HAP-1 (cell line): ENCODE measurements at regions not wholly inside any gene's neighbourhood (a gene's known extent, or its start where the extent isn't known, plus 50 kb on each side); places are given as distances from the start of the nearest gene placed in this dataset.

Experiments used
- DNase-seq, 2 experiments: peaks; one replicate each; pipeline ENCODE4 v3.0.0-alpha.2; 2016 to 2020; ENCODE audit warnings: low spot score in 2 of 2
- H3K27me3 ChIP-seq: fragments of 250-450 bp; sonication (Bioruptor Pico); 2 replicates; pipeline ENCODE4 v1.5.1; 2020; ENCODE audit warnings: low read depth, mild to moderate bottlenecking, moderate library complexity
- H3K36me3 ChIP-seq: fragments of 250-450 bp; sonication (Bioruptor Pico); replicated peaks from 2 replicates; pipeline ENCODE4 v1.5.1; 2020; ENCODE audit warnings: mild to moderate bottlenecking
- H3K4me1 ChIP-seq: fragments of 250-450 bp; sonication (Bioruptor Pico); 2 replicates; pipeline ENCODE4 v1.5.1; 2020; ENCODE audit warnings: mild to moderate bottlenecking
- H3K4me3 ChIP-seq: fragments of 250-450 bp; sonication (Bioruptor Pico); 2 replicates; pipeline ENCODE4 v1.5.1; 2020; ENCODE audit warnings: mild to moderate bottlenecking, moderate library complexity
- H3K9me3 ChIP-seq: fragments of 250-450 bp; sonication (Bioruptor Pico); 2 replicates; pipeline ENCODE4 v1.5.1; 2020; ENCODE audit warnings: mild to moderate bottlenecking, moderate library complexity
- in situ Hi-C: fragments of 300-500 bp; cut with MboI; formaldehyde crosslinking; loops from 3 replicates; pipeline ENCODE4 v1.14.3; 2020; ENCODE audit warnings: low sequenced_read_pairs, inconsistent platforms, mixed read lengths

- Histone ChIP-seq H3K27me3 (no peaks in the 10 kb centered on the region), H3K36me3 (no peaks in the 10 kb centered on the region), H3K4me1 (peaks cover 32% of the 10 kb centered on the region), H3K4me3 (no peak overlapping the region; the same call in 1 of the 2 replicates), H3K9me3 (no peaks in the 10 kb centered on the region)
- DNase-seq: peak; percentile 28 to 64
- in situ Hi-C loops: no loop called here
Observed at GRCh38 chr16:85461814-85462713, 151.1 kb upstream of the GSE1 start.

DNA sequence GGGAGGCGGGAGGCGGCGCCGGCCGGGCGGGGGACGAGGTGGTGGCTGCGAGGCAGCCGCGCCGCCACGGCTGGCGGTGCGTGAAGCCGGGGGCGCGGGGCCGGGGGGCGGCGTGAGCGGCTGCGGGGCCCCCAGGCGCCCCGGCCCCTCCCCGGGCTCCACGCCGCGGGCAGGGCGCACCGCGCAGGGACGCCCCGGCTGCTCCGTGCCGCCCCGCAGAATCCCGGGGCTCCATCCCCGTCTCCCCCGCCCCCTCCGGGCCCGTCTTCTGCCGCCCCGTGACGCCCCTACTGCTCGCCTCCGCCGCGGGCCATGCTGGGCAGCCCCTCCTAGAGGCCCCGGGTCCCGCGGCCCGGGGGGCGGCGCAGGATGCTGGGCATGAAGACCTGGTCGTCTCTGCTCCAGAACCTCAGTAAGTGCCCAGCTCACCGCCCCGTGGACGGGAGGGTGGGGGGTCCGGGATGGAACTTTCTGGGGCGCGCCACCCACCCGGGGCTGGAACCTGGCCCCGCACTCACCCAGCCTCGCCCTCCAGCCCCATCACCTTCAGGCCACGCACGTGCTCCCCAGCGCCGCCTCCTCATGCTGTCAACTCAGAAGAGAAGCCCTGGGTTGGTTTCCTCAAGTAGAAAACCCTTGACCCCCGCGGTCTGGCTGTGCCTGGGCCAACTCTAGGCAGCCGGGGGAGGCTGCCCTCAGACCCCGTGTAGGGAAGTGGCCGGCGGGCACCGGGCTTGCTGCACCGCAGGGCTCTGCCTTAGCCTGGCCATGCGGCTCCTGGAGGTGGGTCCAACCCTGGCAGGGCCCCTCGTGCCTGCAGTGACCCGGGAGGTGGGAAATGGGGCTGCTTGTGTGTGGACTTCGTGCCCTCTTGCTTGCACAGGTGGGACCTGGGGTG is 150.2 kb upstream of the GSE1 start:
- Histone ChIP-seq H3K9me3 (no peaks in the 10 kb centered on the region), H3K4me1 (peaks cover 32% of the 10 kb centered on the region), H3K4me3 (peak overlapping the region; percentile 11), H3K27me3 (no peaks in the 10 kb centered on the region), H3K36me3 (no peaks in the 10 kb centered on the region)
- no peak for DNase-seq
- in situ Hi-C loops: no loop called here

DNA sequence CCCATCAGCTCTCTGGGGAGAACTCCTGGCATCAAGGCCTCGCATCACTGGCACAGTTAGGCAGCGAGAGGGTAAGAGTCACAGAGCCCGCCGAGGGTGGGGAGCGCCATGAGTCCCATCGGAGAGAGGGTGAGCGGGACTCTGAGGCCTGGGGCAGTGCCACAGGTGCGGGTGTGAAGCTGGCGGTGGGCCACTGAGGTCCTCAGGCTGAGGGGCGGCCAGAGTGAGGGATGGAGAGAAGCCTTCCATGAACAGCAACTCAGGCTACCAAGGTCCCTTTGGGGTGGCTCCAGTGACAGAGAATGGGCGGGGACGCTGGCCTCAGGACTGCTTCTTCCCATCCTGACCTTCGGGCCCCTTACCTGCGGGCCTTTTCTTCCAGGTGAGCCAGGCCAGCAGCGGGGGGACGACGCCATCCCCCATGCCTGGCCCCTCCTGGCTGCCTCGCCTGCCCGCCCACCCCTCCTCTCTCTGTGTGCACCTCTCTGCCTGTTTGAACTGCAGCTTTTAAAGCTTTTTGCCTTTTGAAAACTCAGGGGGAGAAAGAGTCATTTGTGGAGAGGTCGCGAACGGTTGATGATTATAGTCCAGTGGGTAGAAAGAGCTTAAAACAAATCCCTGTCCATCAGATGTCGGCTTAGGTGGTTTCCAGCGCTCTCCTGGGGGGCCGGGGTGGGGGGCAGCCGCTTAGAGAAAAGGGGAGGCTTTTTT is 149.3 kb upstream of the GSE1 start:
- no peak for DNase-seq
- no peaks in the 10 kb centered on the region for H3K9me3 ChIP-seq
- no peaks in the 10 kb centered on the region for H3K36me3 ChIP-seq
- H3K4me3 ChIP-seq: no peak overlapping the region
- in situ Hi-C loops: no loop called here
- no peaks in the 10 kb centered on the region for H3K27me3 ChIP-seq
- H3K4me1 ChIP-seq: peaks cover 32% of the 10 kb centered on the region

DNA sequence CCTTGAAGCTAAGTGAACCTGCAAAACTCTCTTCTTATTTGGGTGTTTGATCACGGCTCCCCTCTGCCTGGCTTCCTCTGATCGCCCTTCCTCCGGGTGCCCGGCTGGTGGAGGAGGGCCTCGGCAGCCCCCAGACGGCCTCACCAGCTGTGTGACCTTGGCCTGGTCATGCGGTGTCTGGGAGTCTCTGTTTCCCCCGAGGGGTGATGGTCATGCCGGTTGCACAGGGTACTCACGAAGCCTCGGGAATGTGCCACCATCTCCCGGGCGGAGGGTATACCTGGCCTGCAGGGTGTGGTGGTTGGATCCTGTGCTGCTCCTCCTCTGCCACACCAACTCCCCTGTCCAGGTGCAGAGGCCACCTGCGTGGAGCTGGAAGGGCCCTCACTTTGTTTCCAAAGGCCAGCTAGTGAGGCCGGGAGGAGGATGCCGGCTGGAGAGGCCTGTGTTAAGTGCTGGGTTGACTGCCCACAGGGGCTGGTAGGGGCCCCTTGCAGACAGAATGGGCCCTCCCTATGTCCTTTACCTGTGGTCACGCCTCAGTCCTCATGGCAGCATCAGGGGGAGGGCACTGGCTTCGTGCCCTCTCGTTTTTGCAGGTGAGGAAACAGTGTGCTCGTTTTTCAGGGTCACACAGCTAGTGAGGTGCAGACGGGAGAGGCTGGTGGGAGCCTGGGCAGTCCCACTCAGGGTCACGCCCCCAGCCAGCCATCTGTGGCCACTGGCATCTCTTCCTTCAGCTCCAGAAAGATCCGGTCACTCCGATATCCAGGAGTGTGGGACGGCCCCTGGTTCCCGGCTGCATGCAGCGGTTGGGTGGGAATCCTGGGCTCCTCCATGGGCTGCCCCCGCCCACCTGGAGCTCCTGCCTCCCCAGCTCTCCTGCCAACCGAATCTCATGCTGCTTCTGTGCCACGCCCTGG is 148.5 kb upstream of the GSE1 start:
- in situ Hi-C loops: no loop called here
- DNase-seq: no peak
- no peaks in the 10 kb centered on the region for H3K27me3 ChIP-seq
- peaks cover 32% of the 10 kb centered on the region for H3K4me1 ChIP-seq
- H3K4me3 ChIP-seq: no peak overlapping the region
- H3K36me3 ChIP-seq: no peaks in the 10 kb centered on the region
- no peaks in the 10 kb centered on the region for H3K9me3 ChIP-seq

DNA sequence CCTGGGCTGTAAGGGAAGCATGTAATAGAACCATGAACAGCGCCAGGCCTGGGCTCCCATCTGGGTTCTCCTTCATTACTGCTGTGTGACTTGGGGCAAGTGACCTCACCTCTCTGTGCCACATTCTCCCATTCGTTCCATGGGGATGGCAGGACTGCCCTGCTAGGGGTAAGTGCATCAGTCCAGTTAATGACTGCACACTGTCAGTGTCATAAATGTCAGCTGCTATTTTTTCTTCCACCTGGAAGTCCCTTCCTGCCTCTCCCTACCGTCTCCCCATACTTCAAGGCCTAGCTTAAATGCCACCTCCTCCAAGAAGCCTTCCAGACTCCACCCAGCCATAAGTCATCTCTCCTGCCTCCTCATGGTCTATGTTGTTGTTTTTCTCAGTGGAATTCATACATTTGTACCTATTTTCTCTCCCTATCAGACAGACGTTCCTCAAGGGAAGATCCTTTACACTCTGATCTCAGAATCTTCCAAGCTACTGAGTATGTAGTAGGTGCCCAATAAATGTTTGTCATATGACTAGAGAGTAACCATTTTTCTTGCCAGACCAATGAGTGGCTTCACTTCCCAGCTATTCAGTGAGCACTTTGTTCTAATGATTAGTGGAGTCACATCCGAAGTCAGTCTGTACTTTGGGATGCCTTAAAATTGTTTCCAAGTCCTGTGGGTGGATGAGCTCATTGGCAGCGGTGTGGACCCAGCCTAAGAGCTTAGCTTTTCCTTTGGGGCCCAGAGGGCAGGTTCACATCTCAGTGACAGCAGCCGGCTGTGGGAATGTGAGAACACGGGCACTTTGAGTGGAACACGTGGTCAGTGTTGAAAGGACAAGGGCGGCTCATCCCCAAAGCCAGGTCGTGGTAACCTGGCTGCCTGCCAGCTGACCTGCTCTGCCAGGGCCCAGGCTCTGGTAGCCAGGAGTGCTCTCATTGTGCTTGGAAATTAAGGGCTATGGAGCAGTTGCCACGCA is 147.5 kb upstream of the GSE1 start:
- Histone ChIP-seq H3K4me3 (no peak overlapping the region), H3K4me1 (peaks cover 23% of the 10 kb centered on the region), H3K9me3 (no peaks in the 10 kb centered on the region), H3K36me3 (no peaks in the 10 kb centered on the region), H3K27me3 (no peaks in the 10 kb centered on the region)
- no peak for DNase-seq
- in situ Hi-C loops: no loop called here

DNA sequence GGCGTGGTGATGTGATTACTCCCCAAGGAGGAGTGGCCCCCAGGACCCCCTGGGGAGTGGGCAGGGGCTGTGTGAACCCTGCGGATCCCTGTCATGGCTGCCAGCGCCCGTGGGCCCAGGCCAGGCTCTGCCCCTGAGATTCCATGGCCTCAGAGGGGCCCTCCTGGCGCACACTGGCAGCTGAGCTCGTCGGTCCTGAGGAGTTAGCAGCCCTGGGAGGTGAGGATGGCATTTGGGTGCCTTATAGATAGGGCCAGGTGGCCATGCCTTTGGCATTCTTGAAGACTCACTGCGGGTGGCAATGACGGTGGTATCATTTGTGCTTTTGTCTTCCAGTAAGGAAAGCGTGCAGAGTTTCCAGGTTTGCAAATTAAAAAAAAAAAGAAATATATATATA is 146.8 kb upstream of the GSE1 start:
- H3K4me1 ChIP-seq: peaks cover 16% of the 10 kb centered on the region
- H3K27me3 ChIP-seq: no peaks in the 10 kb centered on the region
- no peak overlapping the region for H3K4me3 ChIP-seq
- H3K36me3 ChIP-seq: no peaks in the 10 kb centered on the region
- no peak for DNase-seq
- in situ Hi-C loops: no loop called here
- no peaks in the 10 kb centered on the region for H3K9me3 ChIP-seq

- Histone ChIP-seq H3K4me1 (peaks cover 10% of the 10 kb centered on the region), H3K4me3 (no peak overlapping the region), H3K9me3 (no peaks in the 10 kb centered on the region), H3K36me3 (no peaks in the 10 kb centered on the region), H3K27me3 (no peaks in the 10 kb centered on the region)
- in situ Hi-C loops: no loop called here
- DNase-seq: no peak
Observed at GRCh38 chr16:85466989-85467388, 146.1 kb upstream of the GSE1 start.

DNA sequence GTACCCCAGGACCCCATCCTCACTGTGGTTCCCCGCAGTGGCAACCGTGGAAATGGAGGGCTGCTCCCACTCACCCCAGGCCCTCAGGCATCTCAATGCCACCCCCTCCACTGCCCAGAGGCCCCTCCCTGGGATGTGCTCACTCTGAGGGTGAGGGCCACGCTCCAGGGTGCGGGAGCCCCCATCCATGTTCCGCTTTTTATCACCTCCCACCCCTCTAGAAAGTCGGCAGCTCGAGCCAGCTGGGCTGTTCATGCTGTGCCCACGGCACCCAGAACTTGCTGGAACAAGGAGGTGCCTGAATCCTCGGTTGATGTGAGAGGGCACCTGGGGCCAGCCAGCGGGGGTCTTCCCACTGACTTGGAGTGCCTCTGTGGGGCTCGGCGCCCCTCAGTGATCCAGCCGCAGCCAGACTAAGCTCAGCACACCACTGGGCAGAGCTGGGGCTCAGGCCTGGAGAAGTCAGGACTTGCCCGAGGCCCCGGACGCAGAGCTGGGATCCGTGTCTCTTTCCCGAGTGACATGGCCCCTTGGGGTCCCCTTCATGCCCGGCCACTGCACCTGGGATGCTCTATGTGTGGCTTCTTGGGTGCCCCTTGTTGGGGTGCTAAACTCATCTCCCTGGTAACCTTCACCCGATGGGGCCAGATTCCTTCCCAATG is 143.1 kb upstream of the GSE1 start:
- H3K27me3 ChIP-seq: no peaks in the 10 kb centered on the region
- no peak overlapping the region for H3K4me3 ChIP-seq

GRCh38 chr16:85470873-85471272 is 142.2 kb upstream of the GSE1 start:
- in situ Hi-C loops: no loop called here
- H3K36me3 ChIP-seq: no peaks in the 10 kb centered on the region
- DNase-seq: no peak

More for the DNA sequence above, 143.1 kb upstream of the GSE1 start:
- DNase-seq: no peak
- in situ Hi-C loops: no loop called here
- H3K4me1 ChIP-seq: no peaks in the 10 kb centered on the region
- H3K36me3 ChIP-seq: no peaks in the 10 kb centered on the region
- H3K9me3 ChIP-seq: no peaks in the 10 kb centered on the region

GRCh38 chr16:85471469-85472431 is 141.4 kb upstream of the GSE1 start:
- Histone ChIP-seq H3K4me1 (no peaks in the 10 kb centered on the region), H3K36me3 (no peaks in the 10 kb centered on the region), H3K4me3 (no peak overlapping the region), H3K27me3 (no peaks in the 10 kb centered on the region), H3K9me3 (no peaks in the 10 kb centered on the region)
- DNase-seq: no peak
- in situ Hi-C loops: no loop called here

More at GRCh38 chr16:85470873-85471272, 142.2 kb upstream of the GSE1 start:
- H3K4me3 ChIP-seq: no peak overlapping the region
- no peaks in the 10 kb centered on the region for H3K9me3 ChIP-seq
- H3K27me3 ChIP-seq: no peaks in the 10 kb centered on the region
- H3K4me1 ChIP-seq: no peaks in the 10 kb centered on the region

- no peaks in the 10 kb centered on the region for H3K9me3 ChIP-seq
- no peaks in the 10 kb centered on the region for H3K36me3 ChIP-seq
- no peaks in the 10 kb centered on the region for H3K4me1 ChIP-seq
- no peak overlapping the region for H3K4me3 ChIP-seq
- in situ Hi-C loops: no loop called here
- DNase-seq: no peak
- H3K27me3 ChIP-seq: no peaks in the 10 kb centered on the region
Observed at GRCh38 chr16:85472514-85472913, 140.6 kb upstream of the GSE1 start.
